G401.6 (cell line): ENCODE measurements at regions not wholly inside any gene's neighbourhood (a gene's known extent, or its start where the extent isn't known, plus 50 kb on each side); places are given as distances from the start of the nearest gene placed in this dataset.

Experiments used
- FAIRE-seq: peaks from 2 replicates; lab custom pipeline; 2012; peaks lifted over from hg19 to GRCh38; lab: Jason Lieb, UNC

DNA sequence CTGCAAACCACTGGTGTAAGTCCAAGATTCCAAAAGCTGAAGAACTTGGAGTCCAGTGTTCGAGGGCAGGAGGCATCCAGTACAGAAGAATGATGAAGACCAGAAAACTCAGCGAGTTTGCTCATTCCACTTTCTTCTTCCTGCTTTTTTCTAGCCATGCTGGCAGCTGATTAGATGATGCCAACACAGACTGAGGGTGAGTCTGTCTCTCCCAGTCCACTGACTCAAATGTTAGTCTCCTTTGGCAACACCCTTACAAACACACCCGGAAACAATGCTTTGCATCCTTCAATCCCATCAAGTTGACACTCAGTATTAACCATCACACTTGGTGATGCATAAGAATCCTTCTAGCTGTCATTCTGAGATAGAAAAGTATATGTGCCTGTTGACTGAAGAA, 1504.6 kb downstream of the EFNB2 start:
- FAIRE-seq, result no peak

DNA sequence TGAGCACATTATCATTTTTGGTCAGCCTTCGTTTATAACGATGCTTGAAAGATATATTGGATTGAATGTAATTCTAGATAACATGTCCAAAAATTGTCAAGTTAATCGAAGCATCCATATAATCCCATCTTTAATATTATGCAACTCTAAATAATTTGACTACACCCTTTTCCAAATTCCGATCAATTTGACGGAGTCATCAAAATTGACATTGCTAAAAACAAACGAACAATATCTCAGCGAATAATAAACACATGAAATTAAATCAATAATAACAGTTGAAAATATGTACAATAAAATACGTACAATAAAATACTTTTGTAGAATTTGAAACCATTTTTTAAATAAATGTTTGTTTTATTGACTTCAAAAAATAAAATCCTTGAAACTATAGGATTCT, 1516.4 kb downstream of the EFNB2 start:
- FAIRE-seq, result peak; percentile 76

DNA sequence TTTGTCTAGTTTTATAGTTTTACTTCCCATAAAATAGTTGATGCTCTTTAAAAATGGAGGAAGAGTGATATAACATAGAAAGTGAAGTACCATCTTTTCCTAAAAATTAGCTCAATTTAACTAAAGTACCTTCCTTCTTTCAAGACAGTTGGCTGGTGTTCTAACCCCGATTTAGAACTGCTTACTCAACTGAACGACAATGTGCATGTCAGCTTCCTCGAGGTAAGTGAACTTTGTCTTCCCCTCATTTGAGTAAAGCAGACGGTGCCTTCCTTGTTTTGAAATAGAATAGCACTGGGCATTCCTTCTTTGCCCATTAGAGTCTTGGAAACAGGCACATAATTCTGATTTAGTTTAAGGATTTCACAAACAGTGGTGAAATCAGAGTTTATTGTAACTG, 1519.2 kb downstream of the EFNB2 start:
- no peak for FAIRE-seq

GRCh38 chr13:105008604-105009003, 1526.9 kb downstream of the EFNB2 start:
- FAIRE-seq, result no peak

GRCh38 chr13:105007166-105007808, 1528.2 kb downstream of the EFNB2 start:
- FAIRE-seq, result peak; percentile 93

- FAIRE-seq, result no peak
These were observed 1539.4 kb downstream of the EFNB2 start for GRCh38 chr13:104996022-104996421.

- FAIRE-seq, result no peak
These were observed 1541.8 kb downstream of the EFNB2 start for GRCh38 chr13:104993708-104994107.

GRCh38 chr13:104987621-104988020, 1547.8 kb downstream of the EFNB2 start:
- no peak for FAIRE-seq

- no peak for FAIRE-seq
These were observed 1551.1 kb downstream of the EFNB2 start for GRCh38 chr13:104984296-104984818.

- no peak for FAIRE-seq
These were observed 1551.9 kb downstream of the EFNB2 start for GRCh38 chr13:104983601-104984000.

GRCh38 chr13:104980586-104980985, 1554.9 kb downstream of the EFNB2 start:
- no peak for FAIRE-seq

GRCh38 chr13:104979281-104980030, 1556.0 kb downstream of the EFNB2 start:
- no peak for FAIRE-seq

- no peak for FAIRE-seq
These were observed 1558.5 kb downstream of the EFNB2 start for GRCh38 chr13:104976986-104977385.

DNA sequence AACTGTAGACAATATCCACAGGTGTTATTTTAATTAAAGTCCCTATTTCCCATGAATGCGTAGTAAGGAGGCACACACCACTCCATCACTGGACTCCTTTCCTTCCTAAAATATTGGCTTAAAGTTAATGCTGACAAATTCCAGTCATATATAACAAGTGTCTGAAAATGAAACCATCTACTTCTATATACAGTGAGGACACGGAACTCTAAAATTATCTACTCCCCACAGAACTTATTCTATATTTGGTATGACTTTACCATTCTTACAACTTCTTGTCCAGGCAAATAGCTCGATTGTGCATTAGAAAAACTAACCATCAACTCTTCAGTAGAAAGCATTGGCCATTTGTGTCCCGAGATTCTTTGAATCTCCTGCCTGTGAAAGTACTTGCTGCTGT, 1560.2 kb downstream of the EFNB2 start:
- FAIRE-seq, result no peak

- FAIRE-seq, result no peak
These were observed 1566.6 kb downstream of the EFNB2 start for GRCh38 chr13:104968876-104969275.

- no peak for FAIRE-seq
These were observed 1567.4 kb downstream of the EFNB2 start for GRCh38 chr13:104967836-104968630.

DNA sequence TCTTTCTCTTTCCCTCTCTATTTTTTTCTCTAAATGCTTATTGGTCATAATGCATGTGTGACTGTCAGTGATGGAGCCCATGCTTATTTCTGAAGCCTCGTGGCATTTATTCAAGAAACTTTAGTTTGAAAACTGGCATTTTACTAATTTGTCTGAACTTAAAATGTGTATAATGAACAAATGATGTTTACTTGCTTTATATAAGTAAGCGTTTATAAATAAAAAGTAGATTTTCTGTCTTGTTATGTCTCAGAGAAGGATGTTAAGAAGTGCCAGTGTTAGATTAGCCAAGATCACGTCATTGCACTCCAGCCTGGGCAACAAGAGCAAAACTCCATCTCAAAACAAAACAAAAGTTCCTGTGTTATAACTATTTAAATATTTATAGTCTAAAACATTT, 1568.1 kb downstream of the EFNB2 start:
- FAIRE-seq, result no peak

- FAIRE-seq, result no peak
These were observed 1573.1 kb downstream of the EFNB2 start for GRCh38 chr13:104962411-104962810.

DNA sequence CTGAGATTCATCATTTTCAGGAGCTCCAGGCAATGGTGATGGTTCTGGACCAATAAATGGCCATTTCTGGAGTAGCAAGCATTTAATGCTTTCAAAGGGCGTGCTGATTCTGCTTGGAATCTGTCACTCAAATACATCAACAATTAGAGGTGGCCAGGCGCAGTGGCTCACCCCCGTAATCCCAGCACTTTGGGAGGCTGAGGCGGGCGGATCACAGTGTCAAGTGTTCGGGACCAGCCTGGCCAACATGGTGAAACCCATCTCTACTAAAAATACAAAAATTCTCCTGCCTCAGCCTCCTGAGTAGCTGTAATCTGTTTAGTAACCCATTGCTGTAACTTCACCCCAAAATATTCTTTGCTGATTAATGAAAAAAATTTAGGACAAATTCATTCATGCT, 1574.2 kb downstream of the EFNB2 start:
- FAIRE-seq, result no peak

DNA sequence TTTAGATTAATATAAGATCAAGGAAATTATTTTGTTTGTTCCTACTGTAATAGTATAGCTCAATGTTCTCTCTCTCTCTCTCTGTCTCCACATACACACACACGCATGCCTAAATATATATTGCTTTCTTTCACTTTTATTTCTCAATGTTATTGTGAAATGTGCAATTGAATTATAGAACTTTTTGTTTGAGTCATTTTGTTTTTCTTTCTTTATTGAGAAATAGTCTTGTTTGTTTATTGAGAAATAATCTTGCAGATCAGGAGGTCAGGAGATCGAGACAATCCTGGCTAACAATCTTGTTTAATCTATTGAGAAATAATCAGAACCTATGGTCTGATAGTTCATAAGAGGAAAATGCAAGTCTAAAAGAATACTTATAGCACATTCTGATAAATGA, 1581.3 kb downstream of the EFNB2 start:
- FAIRE-seq, result no peak

- no peak for FAIRE-seq
These were observed 1581.9 kb downstream of the EFNB2 start for GRCh38 chr13:104953588-104953987.

DNA sequence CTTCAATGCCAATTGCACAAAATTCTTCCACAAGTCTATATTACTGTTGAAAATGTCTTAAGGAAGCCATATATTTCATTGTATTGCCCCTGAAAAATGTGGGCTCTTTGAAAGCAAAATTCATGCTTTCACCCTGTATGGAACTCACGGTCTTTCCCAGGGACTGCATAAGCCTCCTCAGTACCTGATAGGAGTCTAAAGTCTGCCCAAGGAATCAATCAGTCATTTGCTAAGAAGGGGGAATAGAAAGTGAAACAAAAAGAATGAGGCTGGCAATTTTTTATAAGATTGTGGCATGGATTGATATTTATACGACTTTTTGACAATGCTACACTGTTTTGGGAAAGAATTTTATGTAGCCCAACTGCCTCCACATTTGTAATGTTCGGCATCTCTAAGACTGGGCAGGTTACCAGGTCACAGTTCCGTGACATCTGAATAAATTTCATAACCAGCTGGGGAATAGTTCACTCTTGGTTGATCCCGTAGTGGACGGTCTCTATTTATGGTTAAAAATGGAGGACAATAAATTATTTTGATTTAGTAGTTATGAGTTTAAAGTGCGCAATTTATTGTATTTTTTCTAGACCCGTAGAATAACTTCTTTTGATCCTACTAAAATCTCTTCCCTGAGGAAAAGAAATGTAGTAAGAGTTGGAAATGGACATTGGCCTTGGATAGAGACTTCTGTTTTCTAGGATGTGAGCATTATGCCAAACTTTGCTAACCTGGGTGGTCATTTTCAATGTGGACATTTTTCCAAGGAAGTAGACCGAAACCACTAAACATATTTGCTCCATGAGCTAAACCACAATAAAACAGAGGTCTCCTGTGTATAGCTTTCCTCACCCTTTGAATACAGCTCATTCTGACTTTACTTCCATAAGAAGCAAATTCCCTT, 1585.4 kb downstream of the EFNB2 start:
- FAIRE-seq, result no peak
